Fibroblast of the conjunctiva (primary cell): ENCODE measurements at regions not wholly inside any gene's neighbourhood (a gene's known extent, or its start where the extent isn't known, plus 50 kb on each side); places are given as distances from the start of the nearest gene placed in this dataset.

Experiments used
- DNase-seq: peaks from one replicate; pipeline ENCODE4 v3.0.0-alpha.2; 2010; ENCODE audit warnings: low read depth

DNA sequence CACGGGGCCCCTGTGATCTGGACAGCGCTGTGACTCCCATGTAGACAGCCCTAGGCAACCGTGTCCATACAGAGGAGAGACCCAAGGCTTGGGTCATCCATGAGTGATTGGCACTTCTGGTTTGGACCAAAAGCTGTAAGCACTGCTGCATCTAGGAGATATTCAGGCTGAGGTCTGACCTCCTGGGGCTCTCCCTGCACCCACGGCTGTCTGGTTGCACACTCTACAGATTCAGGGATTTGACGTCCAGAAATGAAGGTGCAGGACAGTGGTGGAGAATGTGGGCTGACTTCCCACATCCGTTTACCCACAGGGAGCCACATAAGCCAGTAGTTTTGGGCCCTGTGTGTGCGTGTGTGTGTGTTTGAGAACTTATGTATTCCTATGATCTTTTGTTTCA is 76.2 kb upstream of the ARHGEF7 start:
- no peak for DNase-seq

DNA sequence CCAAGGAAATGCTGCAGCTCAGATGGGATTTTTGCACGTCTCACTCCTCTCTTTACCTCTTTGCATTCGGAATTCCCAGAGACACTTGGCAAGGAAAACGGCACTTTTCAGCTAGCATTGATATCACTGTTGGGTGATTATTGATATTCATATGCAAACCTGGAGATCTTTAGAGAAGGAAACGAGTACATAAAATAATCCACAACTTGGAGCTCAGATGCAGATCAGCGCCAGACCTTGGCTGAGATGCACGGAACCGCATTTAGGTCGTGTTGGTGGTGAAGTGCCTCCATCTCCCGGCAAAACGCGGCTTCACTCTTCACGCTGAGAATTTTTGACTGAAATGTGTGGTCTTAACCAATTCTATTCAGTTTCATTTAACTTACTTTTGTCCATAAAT is 77.2 kb upstream of the ARHGEF7 start:
- no peak for DNase-seq

GRCh38 chr13:111036665-111037064 is 78.4 kb upstream of the ARHGEF7 start:
- DNase-seq: no peak

DNA sequence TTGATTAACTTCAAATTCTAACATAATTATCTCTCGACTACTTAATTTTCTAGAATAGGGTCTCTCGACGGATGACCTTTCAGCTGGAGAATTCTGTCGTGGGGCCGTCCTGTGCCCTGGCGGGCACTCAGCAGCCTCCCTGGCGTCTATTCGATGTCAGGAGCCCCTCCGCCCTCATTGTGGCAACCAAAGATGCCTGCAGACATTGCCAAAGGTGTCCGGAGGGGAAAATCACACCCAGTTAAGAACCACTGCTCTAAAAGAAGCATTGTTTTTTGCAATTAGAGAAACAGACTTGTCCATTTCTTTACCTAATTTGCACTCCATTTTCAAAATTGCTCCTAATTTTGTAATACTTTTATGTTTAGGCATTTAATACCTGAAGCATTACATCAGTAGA is 79.2 kb upstream of the ARHGEF7 start:
- no peak for DNase-seq

DNA sequence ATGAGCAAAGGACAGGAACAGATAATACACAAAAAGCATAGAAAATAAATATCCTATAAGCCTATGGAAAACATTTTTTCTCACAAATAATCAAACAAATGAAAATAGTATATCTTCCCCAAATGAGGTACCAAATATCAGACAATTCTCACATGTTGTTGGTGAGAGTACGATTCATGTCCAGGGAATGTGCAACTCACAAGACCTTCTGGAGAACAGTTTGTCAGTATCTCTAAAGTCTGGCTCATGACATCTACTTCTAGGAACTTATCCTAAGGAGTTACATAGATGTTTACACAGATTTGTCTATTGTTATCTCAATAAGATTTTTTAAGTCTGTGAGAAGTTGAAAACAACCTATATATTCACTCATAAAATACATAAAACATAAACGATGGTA is 80.3 kb upstream of the ARHGEF7 start:
- no peak for DNase-seq

GRCh38 chr13:111033172-111034130 is 81.7 kb upstream of the ARHGEF7 start:
- DNase-seq: no peak

DNA sequence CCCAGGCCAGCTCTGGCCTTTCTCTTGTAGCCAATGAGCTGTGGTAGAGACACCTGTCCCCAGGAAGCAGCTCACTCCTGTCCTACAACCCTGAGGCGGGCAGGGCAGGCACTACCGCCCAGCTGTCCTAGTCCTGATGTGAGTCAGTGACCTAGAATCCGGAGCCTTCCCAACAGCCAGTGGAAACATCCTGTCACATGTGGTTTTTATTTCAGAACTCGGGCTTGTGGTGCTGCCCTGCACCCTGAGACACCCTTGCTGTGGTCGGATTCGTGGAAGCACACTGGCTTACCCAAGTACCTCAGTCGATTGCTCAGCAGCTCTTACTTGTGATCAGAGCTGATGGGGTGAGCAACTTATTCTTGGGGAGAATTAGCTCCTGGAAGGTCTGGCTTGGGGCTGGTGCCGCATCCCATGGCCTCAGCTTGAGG is 83.6 kb upstream of the ARHGEF7 start:
- peak; percentile 41 for DNase-seq

GRCh38 chr13:111029957-111030609 is 85.0 kb upstream of the ARHGEF7 start:
- DNase-seq: no peak

DNA sequence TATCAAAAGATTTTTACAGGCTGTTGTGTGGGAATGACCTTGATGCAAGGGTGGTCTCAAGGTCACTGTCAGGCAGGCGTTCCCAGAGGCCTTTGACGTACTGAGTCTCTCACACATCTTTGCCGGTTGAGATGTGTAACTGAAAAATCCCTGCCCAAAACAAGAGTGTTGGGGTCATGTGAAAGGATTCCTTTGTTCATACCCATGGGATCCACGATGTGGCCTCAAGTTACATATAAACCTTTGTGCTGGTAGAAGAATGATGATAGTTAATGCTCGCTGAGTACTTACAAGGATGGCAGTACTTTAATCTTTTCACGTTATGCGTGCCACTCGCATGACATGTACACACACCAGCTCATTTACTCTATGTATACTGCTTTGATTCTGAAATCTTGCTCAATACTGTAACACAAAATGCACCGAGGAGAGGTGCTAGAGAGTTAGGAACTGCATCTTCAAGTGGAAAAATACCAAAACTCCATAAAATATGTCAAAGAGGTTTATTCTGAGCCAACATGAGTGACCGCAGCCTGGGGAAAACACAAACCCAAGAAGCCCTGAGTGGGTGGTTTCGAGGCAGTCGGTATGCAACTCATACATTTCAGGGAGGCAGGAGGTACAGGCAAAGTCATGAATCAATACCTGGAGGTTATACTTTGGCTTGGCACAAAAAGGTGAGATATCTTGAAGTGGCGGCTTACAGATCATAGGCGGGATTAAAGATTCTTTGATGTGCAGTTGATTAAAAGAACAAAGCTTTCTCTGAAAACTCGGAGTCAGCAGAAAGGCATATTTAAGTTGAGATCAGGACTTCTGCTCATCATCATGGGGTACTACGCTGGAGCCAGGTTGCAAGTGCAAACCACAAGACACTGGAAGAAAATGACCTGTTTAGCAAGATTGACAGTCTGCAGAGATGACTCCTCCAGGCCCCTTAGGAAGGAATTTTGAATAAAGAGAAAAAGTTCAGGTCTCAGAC is 87.4 kb upstream of the ARHGEF7 start:
- no peak for DNase-seq

GRCh38 chr13:111025310-111025709 is 89.8 kb upstream of the ARHGEF7 start:
- DNase-seq: no peak

- no peak for DNase-seq
These were observed 92.2 kb upstream of the ARHGEF7 start for GRCh38 chr13:111022886-111023285.

DNA sequence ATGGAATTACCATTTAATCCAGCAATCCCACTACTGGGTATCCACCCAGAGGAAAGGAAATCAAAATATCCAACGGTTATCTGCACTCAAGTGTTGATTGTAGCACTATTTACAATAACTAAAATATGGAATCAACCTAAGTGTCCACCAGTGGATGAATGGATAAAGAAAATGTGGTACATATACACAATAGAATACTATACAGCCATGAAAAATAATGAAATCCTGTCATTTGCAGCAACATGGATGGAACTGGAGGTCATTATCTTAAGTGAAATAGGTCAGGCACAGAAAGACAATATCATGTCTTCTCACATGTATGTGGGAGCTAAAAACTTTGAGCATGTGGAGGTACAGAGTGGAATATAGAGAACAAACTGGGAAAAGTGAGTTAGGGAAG is 92.9 kb upstream of the ARHGEF7 start:
- DNase-seq: no peak

GRCh38 chr13:111021270-111021669 is 93.8 kb upstream of the ARHGEF7 start:
- DNase-seq: no peak

DNA sequence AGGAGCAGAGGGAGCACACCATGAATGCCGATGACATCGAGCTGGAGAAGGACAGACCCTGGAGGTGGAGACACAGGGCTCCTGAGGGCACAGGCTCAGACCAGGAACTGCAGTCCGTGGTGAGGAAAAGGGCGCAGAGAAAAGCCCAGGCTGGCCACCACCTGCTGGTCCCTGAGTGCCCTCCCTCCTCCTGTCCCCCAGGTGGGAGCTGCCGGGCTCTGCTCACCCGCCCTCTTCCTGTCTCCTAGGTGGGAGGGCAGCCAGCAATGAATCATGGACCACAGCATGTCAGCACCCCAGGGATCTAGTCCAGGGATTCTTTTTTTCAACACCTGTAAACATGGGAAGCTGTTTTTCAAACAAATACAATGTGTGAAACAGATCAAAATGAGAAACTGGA is 94.6 kb upstream of the ARHGEF7 start:
- DNase-seq: no peak

DNA sequence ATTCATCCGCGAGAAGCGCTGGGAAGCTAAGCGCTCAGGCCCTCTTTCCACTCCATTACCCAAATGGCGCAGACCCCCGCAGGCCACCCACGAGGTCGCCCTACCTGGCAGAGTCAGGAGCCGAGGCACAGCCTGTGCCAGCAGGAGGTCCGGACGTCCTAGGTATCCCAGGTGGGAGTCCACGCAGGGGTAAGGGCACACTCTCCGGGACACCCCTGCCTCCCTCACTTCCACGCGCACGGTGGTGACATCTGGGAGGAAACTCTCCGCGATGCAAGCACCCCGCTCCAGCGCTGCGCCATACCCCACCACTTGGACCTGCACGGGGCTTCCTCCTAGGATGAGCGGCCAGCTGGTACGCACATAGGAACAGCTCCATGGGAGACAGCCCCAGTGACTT is 95.1 kb upstream of the ARHGEF7 start:
- no peak for DNase-seq

GRCh38 chr13:111017755-111018459 is 97.2 kb upstream of the ARHGEF7 start:
- no peak for DNase-seq

DNA sequence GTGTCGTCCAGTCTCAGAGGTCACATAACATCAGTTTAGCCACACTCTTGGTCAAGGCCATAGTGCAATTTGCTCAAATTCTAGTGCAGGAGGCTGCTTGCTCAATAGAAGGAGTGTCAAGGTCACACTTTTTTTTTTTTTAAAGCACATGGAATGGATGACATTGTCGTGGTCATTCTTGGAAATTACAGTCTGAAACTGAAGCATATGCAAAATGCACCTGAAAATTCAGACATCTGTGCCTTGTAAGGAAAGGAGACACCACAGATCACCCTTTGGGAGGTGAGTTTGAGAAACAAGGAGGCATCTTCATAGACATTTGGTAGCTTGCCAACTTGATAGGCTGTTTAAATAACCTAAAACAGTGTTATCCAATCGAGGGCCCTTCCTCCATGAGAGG is 98.3 kb upstream of the ANKRD10 start:
- no peak for DNase-seq

DNA sequence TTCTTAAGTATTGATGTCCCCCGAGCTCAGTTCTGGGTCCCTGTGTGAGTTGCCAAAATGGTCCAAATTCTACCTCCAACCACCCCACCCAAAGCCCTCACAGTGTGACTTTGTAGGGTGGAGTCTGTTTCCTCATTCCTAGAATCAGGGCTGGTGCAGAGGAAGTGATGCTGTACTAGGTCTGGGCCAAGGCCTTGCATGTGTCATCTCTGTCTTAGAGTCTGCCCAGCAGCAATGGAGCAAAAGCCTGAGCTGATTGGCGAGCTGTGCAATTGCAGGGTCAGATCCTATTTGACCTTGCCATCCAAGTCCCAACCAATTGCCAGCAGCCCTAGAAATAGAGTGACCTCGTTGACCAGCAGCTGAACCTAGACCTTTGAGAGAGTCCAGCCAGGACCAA is 97.0 kb upstream of the ANKRD10 start:
- no peak for DNase-seq

- DNase-seq: no peak
These were observed 93.5 kb upstream of the ANKRD10 start for GRCh38 chr13:111008351-111008750.

DNA sequence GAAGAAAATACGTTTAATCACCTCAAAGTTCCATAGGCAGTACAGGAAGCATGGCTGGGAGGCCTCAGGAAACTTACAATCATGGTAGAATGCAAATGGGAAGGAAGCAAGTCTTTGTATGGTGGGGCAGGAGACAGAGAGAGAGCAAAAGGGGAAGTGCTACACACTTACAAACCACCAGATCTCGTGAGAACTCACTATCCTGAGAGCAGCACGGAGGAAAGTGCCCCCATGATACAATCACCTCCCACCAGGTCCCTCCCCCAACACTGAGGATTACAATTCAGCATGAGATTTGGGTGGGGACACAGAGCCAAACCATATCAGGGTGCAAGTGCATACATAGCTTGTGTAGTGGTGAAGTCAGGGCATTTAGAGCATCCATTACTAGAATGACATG is 92.3 kb upstream of the ANKRD10 start:
- DNase-seq: no peak

DNA sequence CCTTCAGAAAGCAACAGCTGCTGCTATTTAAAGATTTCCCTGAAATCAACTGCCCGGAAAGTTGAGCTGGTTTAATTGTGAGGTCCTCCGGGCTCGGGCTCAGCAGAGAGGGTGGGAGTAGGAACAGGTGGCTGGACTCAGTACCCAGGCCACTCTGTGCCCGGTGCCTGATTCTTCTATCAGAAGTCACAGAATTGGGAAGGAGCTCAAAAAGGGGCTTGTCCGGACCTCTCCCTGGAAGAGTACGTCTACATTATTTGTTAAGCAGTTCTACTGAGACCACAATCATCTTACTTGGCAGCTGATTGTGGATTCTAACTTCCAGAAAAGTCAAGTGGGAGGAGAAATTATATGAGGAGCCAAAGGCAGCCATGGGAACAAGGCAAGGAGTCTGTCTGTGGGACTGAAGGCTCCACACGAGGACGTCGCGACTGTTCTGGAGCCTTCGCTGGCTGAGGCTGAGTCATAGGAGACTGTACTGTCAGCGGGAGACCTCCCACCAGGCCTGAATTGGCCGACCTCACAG is 91.7 kb upstream of the ANKRD10 start:
- peak; percentile 65 for DNase-seq
